SK-N-MC (cell line): ENCODE measurements at regions not wholly inside any gene's neighbourhood (a gene's known extent, or its start where the extent isn't known, plus 50 kb on each side); places are given as distances from the start of the nearest gene placed in this dataset.

Experiments
- EZH2 ChIP-seq: fragments of 200-600 bp; sonication (generic); IDR thresholded peaks from one replicate; pipeline ENCODE4 v1.6.1; 2017; ENCODE audit warnings: antibody characterized with exemption
- POLR2AphosphoS5 ChIP-seq: IDR thresholded peaks from 2 replicates; pipeline ENCODE4 v1.6.1; 2012; ENCODE audit warnings: mild to moderate bottlenecking, low read depth, low read length, borderline replicate concordance

DNA sequence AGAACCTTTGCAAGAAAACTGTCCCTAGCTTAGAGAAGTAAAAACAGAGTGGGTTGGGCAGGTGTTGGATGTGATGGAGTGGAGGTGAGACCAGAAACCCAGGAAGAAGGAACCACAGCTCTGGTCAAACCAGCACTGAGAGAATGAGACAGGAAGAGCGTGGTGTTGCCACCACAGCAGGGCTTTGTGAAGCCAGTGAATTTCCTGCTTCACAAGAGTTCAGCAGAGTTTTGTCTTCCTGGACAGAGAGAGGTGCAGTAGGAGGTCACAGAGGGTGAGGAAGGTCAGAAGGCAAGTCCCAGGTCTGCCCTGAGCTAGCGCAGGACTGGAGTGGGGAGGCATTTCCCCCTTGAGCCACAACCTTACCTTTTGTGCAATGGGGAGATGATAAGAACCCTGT lies 2306.2 kb upstream of the ACO1 start:
- TF ChIP-seq EZH2 (no peak), POLR2AphosphoS5 (no peak)
